SU-DHL-6 (cell line): ENCODE measurements at regions not wholly inside any gene's neighbourhood (a gene's known extent, or its start where the extent isn't known, plus 50 kb on each side); places are given as distances from the start of the nearest gene placed in this dataset.
"Not testable (repeated sequence)": the region's sequence is repeated elsewhere in the genome, so short reads cannot be mapped to it uniquely, and the experiment has no call there.

Experiments used
- H2AFZ ChIP-seq: fragments of 200-600 bp; sonication (generic); 2 replicates; pipeline ENCODE4 v1.6.1; 2014; ENCODE audit warnings: low read depth, mild to moderate bottlenecking, moderate library complexity, mixed read lengths, antibody characterized with exemption, low read length; ENCODE audit not compliant: severe bottlenecking
- H3F3A ChIP-seq: fragments of 200-600 bp; shearing (Covaris generic); 2 replicates; pipeline ENCODE4 v1.6.0; 2016; ENCODE audit warnings: antibody characterized with exemption, mild to moderate bottlenecking; ENCODE audit not compliant: insufficient read depth
- H3K27ac ChIP-seq: fragments of 200-600 bp; sonication (generic); 2 replicates; pipeline ENCODE4 v1.5.1; 2016; ENCODE audit warnings: low read depth, mild to moderate bottlenecking, low read length, moderate library complexity, mixed read lengths
- H3K27me3 ChIP-seq: fragments of 200-600 bp; sonication (generic), shearing (Covaris generic); 2 replicates; pipeline ENCODE4 v1.6.0; 2014; ENCODE audit warnings: mild to moderate bottlenecking, low read length
- H3K36me3 ChIP-seq: fragments of 200-600 bp; sonication (generic); 2 replicates; pipeline ENCODE4 v1.6.1; 2014; ENCODE audit warnings: mild to moderate bottlenecking, low read length, mixed read lengths
- H3K4me2 ChIP-seq: fragments of 300-600, 200-600 bp; shearing (Covaris generic), sonication (generic); 2 replicates; pipeline ENCODE4 v1.6.0; 2014; ENCODE audit warnings: low read length, low read depth, mild to moderate bottlenecking; ENCODE audit not compliant: poor library complexity, severe bottlenecking
- H3K4me3 ChIP-seq: fragments of 200-600 bp; sonication (generic); 2 replicates; pipeline ENCODE4 v1.5.1; 2014; ENCODE audit warnings: antibody characterized with exemption, low read length, mild to moderate bottlenecking, mixed read lengths; ENCODE audit not compliant: insufficient read depth, poor library complexity, severe bottlenecking
- H3K79me2 ChIP-seq: fragments of 200-600 bp; sonication (generic); 2 replicates; pipeline ENCODE4 v1.6.1; 2014; ENCODE audit warnings: mild to moderate bottlenecking, low read length, moderate library complexity; ENCODE audit not compliant: insufficient read depth
- H3K9ac ChIP-seq: fragments of 200-600 bp; sonication (generic); 2 replicates; pipeline ENCODE4 v1.7.0; 2014; ENCODE audit warnings: mild to moderate bottlenecking, low read length
- H3K9me2 ChIP-seq: fragments of 200-600 bp; sonication (generic); replicated peaks from 2 replicates; pipeline ENCODE4 v1.6.1; 2014; ENCODE audit warnings: low read length; ENCODE audit not compliant: insufficient read depth
- H3K9me3 ChIP-seq: fragments of 200-600 bp; sonication (generic); 2 replicates; pipeline ENCODE4 v1.6.1; 2014; ENCODE audit warnings: low read length, mixed read lengths; ENCODE audit not compliant: insufficient read depth
- H4K20me1 ChIP-seq: fragments of 200-600 bp; sonication (generic); 2 replicates; pipeline ENCODE4 v1.6.1; 2014; ENCODE audit warnings: low read depth, mild to moderate bottlenecking, antibody characterized with exemption, low read length, moderate library complexity, mixed read lengths
- CTCF ChIP-seq: fragments of 200-600 bp; sonication (generic); IDR thresholded peaks from one replicate; pipeline ENCODE4 v1.5.1; 2017; ENCODE audit warnings: antibody characterized with exemption, mild to moderate bottlenecking, low read length, moderate library complexity; ENCODE audit not compliant: insufficient read depth, poor library complexity, severe bottlenecking
- EZH2phosphoT487 ChIP-seq: fragments of 200-600 bp; sonication (generic), shearing (Covaris generic); conservative IDR thresholded peaks from 2 replicates; pipeline ENCODE4 v1.6.1; 2018; ENCODE audit warnings: mild to moderate bottlenecking, antibody characterized with exemption, low read length, moderate library complexity, mixed read lengths

GRCh38 chr13:55654243-55654642, 1486.5 kb upstream of the PRR20A start:
- no peak overlapping the region for H3K9ac ChIP-seq
- TF ChIP-seq CTCF = no peak
- TF ChIP-seq EZH2phosphoT487 = no peak
- no peaks in the 10 kb centered on the region for H3F3A ChIP-seq
- no peaks in the 10 kb centered on the region for H4K20me1 ChIP-seq
- H2AFZ ChIP-seq = no peak overlapping the region
- H3K27ac ChIP-seq = no peak overlapping the region
- H3K9me2 ChIP-seq = no peaks in the 10 kb centered on the region
- H3K36me3 ChIP-seq = no peaks in the 10 kb centered on the region
- no peaks in the 10 kb centered on the region for H3K79me2 ChIP-seq
- H3K4me3 ChIP-seq = no peak overlapping the region
- no peaks in the 10 kb centered on the region; the same call in 1 of the 2 replicates for H3K9me3 ChIP-seq
- no peak overlapping the region for H3K4me2 ChIP-seq
- H3K27me3 ChIP-seq = no peaks in the 10 kb centered on the region

GRCh38 chr13:55660264-55660663, 1480.5 kb upstream of the PRR20A start:
- H3K9ac ChIP-seq, H4K20me1 ChIP-seq, H3K4me2 ChIP-seq, H3K9me3 ChIP-seq, H3K27ac ChIP-seq, H3K36me3 ChIP-seq, H3F3A ChIP-seq, H3K9me2 ChIP-seq, H3K79me2 ChIP-seq, H3K27me3 ChIP-seq, H3K4me3 ChIP-seq, H2AFZ ChIP-seq: not testable (repeated sequence)

GRCh38 chr13:55660851-55661250, 1479.9 kb upstream of the PRR20A start:
- no peak overlapping the region for H3K27ac ChIP-seq
- no peaks in the 10 kb centered on the region for H3K27me3 ChIP-seq
- no peaks in the 10 kb centered on the region for H3K79me2 ChIP-seq
- no peaks in the 10 kb centered on the region for H3K9me3 ChIP-seq
- no peak overlapping the region for H3K9ac ChIP-seq
- H4K20me1 ChIP-seq = no peaks in the 10 kb centered on the region
- no peaks in the 10 kb centered on the region for H3K36me3 ChIP-seq
- no peak overlapping the region for H3K4me3 ChIP-seq
- TF ChIP-seq CTCF = no peak
- TF ChIP-seq EZH2phosphoT487 = no peak
- no peak overlapping the region for H3K4me2 ChIP-seq
- H2AFZ ChIP-seq = no peak overlapping the region
- no peaks in the 10 kb centered on the region for H3F3A ChIP-seq
- no peaks in the 10 kb centered on the region; the same call in 1 of the 2 replicates for H3K9me2 ChIP-seq

- Histone ChIP-seq H2AFZ (no peak overlapping the region), H3F3A (no peaks in the 10 kb centered on the region), H3K27me3 (no peaks in the 10 kb centered on the region), H3K9ac (no peak overlapping the region), H3K4me3 (no peak overlapping the region), H3K9me2 (no peaks in the 10 kb centered on the region; the same call in 1 of the 2 replicates), H3K4me2 (no peak overlapping the region), H3K27ac (no peak overlapping the region), H3K9me3 (no peaks in the 10 kb centered on the region), H3K36me3 (no peaks in the 10 kb centered on the region), H3K79me2 (no peaks in the 10 kb centered on the region), H4K20me1 (no peaks in the 10 kb centered on the region)
- TF ChIP-seq EZH2phosphoT487 (no peak), CTCF (no peak)
Measured at GRCh38 chr13:55661505-55661904, 1479.2 kb upstream of the PRR20A start.
